Thoracic aorta (tissue), 2 donors: ENCODE measurements at regions not wholly inside any gene's neighbourhood (a gene's known extent, or its start where the extent isn't known, plus 50 kb on each side); places are given as distances from the start of the nearest gene placed in this dataset.

ENCODE experiments used
- ATAC-seq: fragments of 150-250 bp; one replicate; pipeline ENCODE4 v1.8.0; 2017; ENCODE audit warnings: low read depth; ENCODE audit not compliant: insufficient number of reproducible peaks, low FRiP score
- DNase-seq: peaks from one replicate; pipeline ENCODE4 v3.0.0-alpha.2; 2020; ENCODE audit warnings: low spot score
- H3K27ac ChIP-seq, 2 donors: fragments of 200-600 bp; sonication (generic); 1 replicate in 1 of 2; 2 replicates in 1 of 2; pipeline ENCODE4 v1.5.1; 2016; ENCODE audit warnings: mild to moderate bottlenecking in 2 of 2, moderate library complexity in 2 of 2
- H3K27me3 ChIP-seq: fragments of 200-600 bp; sonication (generic); replicated peaks from 2 replicates; pipeline ENCODE4 v1.6.0; 2016; ENCODE audit warnings: mild to moderate bottlenecking; ENCODE audit not compliant: insufficient read depth
- H3K36me3 ChIP-seq: fragments of 200-600 bp; sonication (generic); one replicate; pipeline ENCODE4 v1.5.1; 2016
- H3K4me1 ChIP-seq, 2 donors: fragments of 200-600 bp; sonication (generic); 1 replicate in 1 of 2; 2 replicates in 1 of 2; pipeline versions ENCODE4 v1.5.1 to v1.6.0; 2016; ENCODE audit warnings: low read depth in 2 of 2, mild to moderate bottlenecking in 1 of 2; ENCODE audit not compliant: control insufficient read depth in 1 of 2
- H3K4me3 ChIP-seq: fragments of 200-600 bp; sonication (generic); 2 replicates; pipeline ENCODE4 v1.5.1; 2016; ENCODE audit warnings: mild to moderate bottlenecking
- H3K9me3 ChIP-seq: fragments of 200-600 bp; sonication (generic); 2 replicates; pipeline ENCODE4 v1.5.1; 2016
- CTCF ChIP-seq: fragments of 200-600 bp; sonication (generic); IDR thresholded peaks from one replicate; pipeline ENCODE4 v1.5.1; 2019; ENCODE audit warnings: antibody characterized with exemption

GRCh38 chr10:24008164-24009091, 200.5 kb upstream of the KIAA1217 start:
- no peak for DNase-seq
- Histone ChIP-seq H3K27ac (no peak overlapping the region), H3K4me3 (peak overlapping the region; percentile 28), H3K36me3 (no peaks in the 10 kb centered on the region), H3K4me1 (no peaks in the 10 kb centered on the region), H3K9me3 (no peaks in the 10 kb centered on the region), H3K27me3 (no peaks in the 10 kb centered on the region)
- no peak for ATAC-seq
- no peak for TF ChIP-seq CTCF

- Histone ChIP-seq H3K4me3 (peak overlapping the region; percentile 28), H3K27me3 (no peaks in the 10 kb centered on the region), H3K9me3 (no peaks in the 10 kb centered on the region), H3K36me3 (no peaks in the 10 kb centered on the region), H3K4me1 (no peaks in the 10 kb centered on the region), H3K27ac (no peak overlapping the region)
- TF ChIP-seq CTCF, result no peak
- no peak for ATAC-seq
- no peak for DNase-seq
These were observed 199.8 kb upstream of the KIAA1217 start for GRCh38 chr10:24009115-24009514.

- Histone ChIP-seq H3K9me3 (no peaks in the 10 kb centered on the region), H3K27me3 (no peaks in the 10 kb centered on the region), H3K4me1 (no peaks in the 10 kb centered on the region), H3K27ac (no peak overlapping the region), H3K4me3 (no peak overlapping the region), H3K36me3 (no peaks in the 10 kb centered on the region)
- no peak for TF ChIP-seq CTCF
- no peak for ATAC-seq
- DNase-seq, result no peak
These were observed 199.2 kb upstream of the KIAA1217 start for GRCh38 chr10:24009736-24010135.

- ATAC-seq, result no peak
- DNase-seq, result no peak
- no peak overlapping the region for H3K27ac ChIP-seq
- H3K36me3 ChIP-seq, result no peaks in the 10 kb centered on the region
- TF ChIP-seq CTCF, result no peak
- no peaks in the 10 kb centered on the region for H3K27me3 ChIP-seq
- no peaks in the 10 kb centered on the region for H3K9me3 ChIP-seq
- no peaks in the 10 kb centered on the region for H3K4me1 ChIP-seq
- H3K4me3 ChIP-seq, result no peak overlapping the region
These were observed 198.4 kb upstream of the KIAA1217 start for GRCh38 chr10:24010436-24010970.

- H3K4me3 ChIP-seq, result no peak overlapping the region
- H3K9me3 ChIP-seq, result no peaks in the 10 kb centered on the region
- H3K27me3 ChIP-seq, result no peaks in the 10 kb centered on the region
- H3K27ac ChIP-seq, result no peak overlapping the region
- H3K4me1 ChIP-seq, result no peaks in the 10 kb centered on the region
- ATAC-seq (no peak), DNase-seq (no peak)
- TF ChIP-seq CTCF, result no peak
- H3K36me3 ChIP-seq, result no peaks in the 10 kb centered on the region
These were observed 196.6 kb upstream of the KIAA1217 start for GRCh38 chr10:24012249-24012803.
